Heart left ventricle (tissue), 13 donors: ENCODE measurements at regions not wholly inside any gene's neighbourhood (a gene's known extent, or its start where the extent isn't known, plus 50 kb on each side); places are given as distances from the start of the nearest gene placed in this dataset.

Source experiments
- CTCF ChIP-seq, 12 donors: fragments of 200-600 bp; sonication (generic) in 4 of 12; IDR thresholded peaks; one replicate each; pipeline versions ENCODE4 v1.5.0 to v1.8.0; 2018 to 2022; ENCODE audit warnings: antibody characterized with exemption in 12 of 12, mild to moderate bottlenecking in 5 of 12
- POLR2A ChIP-seq, 2 donors: fragments of 450-650 bp; IDR thresholded peaks; one replicate each; pipeline ENCODE4 v1.6.1; 2017; ENCODE audit warnings: antibody characterized with exemption in 2 of 2, mild to moderate bottlenecking in 2 of 2, moderate library complexity in 2 of 2
- donor health status: ischemic (EF 13 %, LVEDD 7.1; RV severe dilation, severe dysfunction).
- donor health status: DM: no; HTN: yes; CAD: no.
- donor health status: DM: no; HTN: no; CAD: no.
- donor health status: ischemic (EF 25% LVEDD 6.9; RV normal size, moderate dysfunction).
- donor health status: ischemic (EF 25% LVEDD 5.7; RV mildly dilated, moderate dysfunction).
- donor health status: ischemic (EF 35%, LVEDD 5.7; RV mildly dilated, moderate dysfunction).
- donor health status: nonischemic (EF 11% LVEDD 7.7; RV severe dilation, severe dysfunction).
- donor health status: DM: yes; HTN: yes; CAD: no.
- donor health status: PGD.
- donor health status: ischemic (EF 29% LVEDD 5.4; RV normal size, mild dysfunction).
- donor health status: nonischemic (EF 23%, LVEDD 6.1; RV moderate dilation, normal function).

DNA sequence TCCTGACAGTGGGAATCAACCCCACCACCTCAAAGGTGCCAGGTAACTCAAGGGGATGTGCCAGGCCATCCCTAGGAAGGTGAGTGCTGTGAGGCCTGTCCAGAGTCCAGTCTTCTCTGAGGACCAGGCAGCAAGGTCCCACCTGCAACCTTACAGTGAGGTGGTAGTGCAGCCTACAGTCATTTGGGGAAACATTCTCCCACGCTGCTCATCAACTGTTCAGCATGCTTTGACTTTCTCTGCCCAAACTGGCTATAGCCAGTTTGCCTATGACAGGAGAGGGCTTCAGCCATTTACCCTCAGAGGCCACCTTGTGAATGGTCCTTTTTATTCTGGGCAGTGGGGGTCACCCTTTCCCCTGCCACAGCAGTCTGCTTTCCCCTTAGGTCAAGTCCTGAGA is 81.9 kb downstream of the ATPSCKMT start:
- TF ChIP-seq POLR2A (IDR thresholded peaks at IDR 0.05) = no peak
- TF ChIP-seq CTCF (IDR thresholded peaks at IDR 0.05) = no peak
